NCI-H2171 treated with DMSO at 0.1 percent for 48 hours (cell line): ENCODE measurements at regions not wholly inside any gene's neighbourhood (a gene's known extent, or its start where the extent isn't known, plus 50 kb on each side); places are given as distances from the start of the nearest gene placed in this dataset.
"Not testable (repeated sequence)": the region's sequence is repeated elsewhere in the genome, so short reads cannot be mapped to it uniquely, and the experiment has no call there.

Experiments used
- DNase-seq: peaks from one replicate; lab custom pipeline; 2025; lab: John Stamatoyannopoulos, UW

- no peak for DNase-seq
These were observed 76.6 kb upstream of the XPA start for GRCh38 chr9:97773723-97774122.

- DNase-seq = no peak
These were observed 77.5 kb upstream of the XPA start for GRCh38 chr9:97774673-97775072.

GRCh38 chr9:97778740-97779139 is 74.3 kb upstream of the FOXE1 start:
- DNase-seq = not testable (repeated sequence)

- no peak for DNase-seq
These were observed 73.4 kb upstream of the FOXE1 start for GRCh38 chr9:97779608-97780007.

GRCh38 chr9:97781902-97782301 is 71.1 kb upstream of the FOXE1 start:
- peak; percentile 51 for DNase-seq

GRCh38 chr9:97786341-97786740 is 66.7 kb upstream of the FOXE1 start:
- no peak for DNase-seq

GRCh38 chr9:97787551-97787950 is 65.5 kb upstream of the FOXE1 start:
- DNase-seq = no peak

- DNase-seq = no peak
These were observed 64.0 kb upstream of the FOXE1 start for GRCh38 chr9:97788763-97789663.

GRCh38 chr9:97790542-97790941 is 62.5 kb upstream of the FOXE1 start:
- no peak for DNase-seq

- no peak for DNase-seq
These were observed 61.5 kb upstream of the FOXE1 start for GRCh38 chr9:97791542-97791941.

- DNase-seq = no peak
These were observed 60.0 kb upstream of the FOXE1 start for GRCh38 chr9:97793067-97793466.

GRCh38 chr9:97794666-97795065 is 58.4 kb upstream of the FOXE1 start:
- DNase-seq = no peak

- not testable (repeated sequence) for DNase-seq
These were observed 56.9 kb upstream of the FOXE1 start for GRCh38 chr9:97796176-97796575.

GRCh38 chr9:97801180-97801579 is 51.8 kb upstream of the FOXE1 start:
- no peak for DNase-seq

- no peak for DNase-seq
These were observed 50.8 kb upstream of the FOXE1 start for GRCh38 chr9:97802276-97802675.

- DNase-seq = peak; percentile 75
These were observed 49.6 kb upstream of the FOXE1 start for GRCh38 chr9:97803167-97804058.
